ENCODE measurements at regions not wholly inside any gene's neighbourhood (a gene's known extent, or its start where the extent isn't known, plus 50 kb on each side); places are given as distances from the start of the nearest gene placed in this dataset.

GRCh38 chr18:51921862-51922261 is 418.1 kb upstream of the DCC start:
- TF ChIP-seq CTCF (conservative IDR thresholded peaks at IDR 0.05; ENCODE audit: low read depth, low read length) (no peak), EZH2phosphoT487 (IDR thresholded peaks at IDR 0.05; ENCODE audit: borderline replicate concordance, low read length) (no peak), EZH2 (IDR thresholded peaks at IDR 0.05; ENCODE audit: low read length, unreplicated experiment) (no peak)
